Kidney epithelial cell (primary cell): ENCODE measurements at regions not wholly inside any gene's neighbourhood (a gene's known extent, or its start where the extent isn't known, plus 50 kb on each side); places are given as distances from the start of the nearest gene placed in this dataset.
"Not testable (repeated sequence)": the region's sequence is repeated elsewhere in the genome, so short reads cannot be mapped to it uniquely, and the experiment has no call there.

ENCODE experiments used
- DNase-seq: peaks from one replicate; pipeline ENCODE4 v3.0.0-alpha.2; 2010; ENCODE audit warnings: low read depth
- H3K27me3 ChIP-seq: 2 replicates; pipeline ENCODE4 v1.6.0; 2011; ENCODE audit warnings: low read length; ENCODE audit not compliant: control insufficient read depth, insufficient read depth
- H3K36me3 ChIP-seq: 2 replicates; pipeline ENCODE4 v1.5.1; 2011; ENCODE audit warnings: low read length; ENCODE audit not compliant: control insufficient read depth, insufficient read depth
- H3K4me3 ChIP-seq: 2 replicates; pipeline ENCODE4 v1.5.1; 2011; ENCODE audit warnings: low read depth, mild to moderate bottlenecking, control low read depth, low read length
- TF ChIP-seq, protein P1 (sequence below): IDR thresholded peaks from 2 replicates; pipeline ENCODE4 v1.5.1; 2011; ENCODE audit warnings: mild to moderate bottlenecking, moderate library complexity, low read length, control low read depth, inconsistent platforms; ENCODE audit not compliant: insufficient read depth, poor library complexity, severe bottlenecking

DNA sequence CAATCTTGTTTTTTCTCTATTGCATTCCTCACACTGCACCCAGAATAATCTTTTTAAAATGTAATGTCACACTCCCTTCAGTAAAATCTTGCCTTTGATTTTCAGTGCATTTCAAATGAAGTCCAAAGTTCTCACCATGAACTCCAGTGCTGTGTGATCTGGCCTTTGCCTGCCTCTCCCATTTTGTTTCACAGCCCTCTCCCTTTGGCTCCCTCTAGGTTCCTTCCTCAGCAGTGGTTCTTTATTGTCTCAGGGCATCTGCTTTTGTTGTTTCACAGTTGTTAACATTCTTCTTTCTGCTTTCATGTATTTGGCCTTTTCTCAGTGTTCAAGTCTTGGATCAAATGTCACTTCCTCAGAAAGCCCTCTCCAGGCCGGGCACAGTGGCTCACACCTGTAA, 84.5 kb upstream of the AMN1 start:
- Histone ChIP-seq H3K36me3 (no peaks in the 10 kb centered on the region), H3K27me3 (no peaks in the 10 kb centered on the region), H3K4me3 (no peak overlapping the region)
- TF ChIP-seq, protein P1, sequence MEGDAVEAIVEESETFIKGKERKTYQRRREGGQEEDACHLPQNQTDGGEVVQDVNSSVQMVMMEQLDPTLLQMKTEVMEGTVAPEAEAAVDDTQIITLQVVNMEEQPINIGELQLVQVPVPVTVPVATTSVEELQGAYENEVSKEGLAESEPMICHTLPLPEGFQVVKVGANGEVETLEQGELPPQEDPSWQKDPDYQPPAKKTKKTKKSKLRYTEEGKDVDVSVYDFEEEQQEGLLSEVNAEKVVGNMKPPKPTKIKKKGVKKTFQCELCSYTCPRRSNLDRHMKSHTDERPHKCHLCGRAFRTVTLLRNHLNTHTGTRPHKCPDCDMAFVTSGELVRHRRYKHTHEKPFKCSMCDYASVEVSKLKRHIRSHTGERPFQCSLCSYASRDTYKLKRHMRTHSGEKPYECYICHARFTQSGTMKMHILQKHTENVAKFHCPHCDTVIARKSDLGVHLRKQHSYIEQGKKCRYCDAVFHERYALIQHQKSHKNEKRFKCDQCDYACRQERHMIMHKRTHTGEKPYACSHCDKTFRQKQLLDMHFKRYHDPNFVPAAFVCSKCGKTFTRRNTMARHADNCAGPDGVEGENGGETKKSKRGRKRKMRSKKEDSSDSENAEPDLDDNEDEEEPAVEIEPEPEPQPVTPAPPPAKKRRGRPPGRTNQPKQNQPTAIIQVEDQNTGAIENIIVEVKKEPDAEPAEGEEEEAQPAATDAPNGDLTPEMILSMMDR: no peak
- no peak for DNase-seq

DNA sequence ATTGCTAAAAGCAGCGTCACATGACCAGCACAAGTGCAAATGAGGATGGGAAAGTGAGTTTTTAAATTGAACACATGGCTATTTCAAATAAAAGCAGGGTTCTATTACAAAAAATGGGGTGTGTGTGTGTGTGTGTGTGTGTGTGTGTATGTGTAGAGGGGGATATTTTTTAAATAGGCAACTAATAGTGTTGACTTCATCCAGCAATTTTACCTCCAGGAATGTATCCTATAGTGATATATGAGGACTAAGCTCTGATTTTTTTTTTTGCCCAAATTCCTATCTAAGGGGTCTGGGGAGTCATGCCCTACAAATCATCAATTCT, 78.9 kb upstream of the AMN1 start:
- H3K27me3 ChIP-seq: no peaks in the 10 kb centered on the region
- H3K36me3 ChIP-seq: no peaks in the 10 kb centered on the region
- TF ChIP-seq, protein P1: no peak
- DNase-seq: no peak
- H3K4me3 ChIP-seq: no peak overlapping the region

DNA sequence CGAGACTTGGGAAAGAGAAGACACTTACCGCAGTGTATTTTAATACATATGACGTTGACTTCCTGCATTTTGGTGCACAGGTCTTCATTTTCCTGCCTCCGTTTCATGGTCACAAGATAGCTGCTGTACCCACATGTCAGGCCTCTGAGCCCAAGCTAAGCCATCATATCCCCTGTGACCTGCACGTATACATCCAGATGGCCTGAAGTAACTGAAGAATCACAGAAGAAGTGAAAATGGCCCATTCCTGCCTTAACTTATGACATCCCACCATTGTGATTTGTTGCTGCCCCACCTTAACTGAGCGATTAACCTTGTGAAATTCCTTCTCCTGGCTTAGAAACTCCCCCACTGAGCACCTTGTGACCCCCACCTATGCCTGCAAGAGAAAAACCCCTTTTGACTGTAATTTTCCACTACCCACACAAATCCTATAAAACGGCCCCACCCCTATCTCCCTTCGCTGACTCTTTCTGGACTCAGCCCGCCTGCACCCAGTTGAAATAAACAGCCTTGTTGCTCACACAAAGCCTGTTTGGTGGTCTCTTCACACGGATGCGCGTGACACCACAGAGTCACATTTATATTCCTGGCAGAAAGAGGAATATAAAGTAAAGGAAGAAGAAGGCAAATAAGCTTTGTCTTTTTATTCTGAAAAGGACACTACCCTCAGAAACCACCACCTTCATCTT, 78.4 kb upstream of the AMN1 start:
- H3K36me3 ChIP-seq, H3K4me3 ChIP-seq, H3K27me3 ChIP-seq, DNase-seq: not testable (repeated sequence)

DNA sequence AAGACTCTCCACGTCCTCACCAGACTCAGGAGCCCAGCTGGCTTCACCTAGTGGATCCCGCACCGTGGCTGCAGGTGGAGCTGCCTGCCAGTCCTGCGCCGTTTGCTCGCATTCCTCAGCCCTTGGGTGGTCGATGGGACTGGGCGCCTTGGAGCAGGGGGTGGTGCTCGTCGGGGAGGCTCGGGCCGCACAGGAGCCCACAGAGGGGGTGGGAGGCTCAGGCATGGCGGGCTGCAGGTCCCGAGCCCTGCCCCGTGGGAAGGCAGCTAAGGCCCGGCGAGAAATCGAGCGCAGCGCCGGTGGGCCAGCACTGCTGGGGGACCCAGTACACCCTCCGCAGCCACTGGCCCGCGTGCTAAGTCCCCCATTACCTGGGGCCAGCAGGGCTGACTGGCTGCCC, 76.9 kb upstream of the AMN1 start:
- not testable (repeated sequence) for H3K27me3 ChIP-seq, H3K36me3 ChIP-seq, DNase-seq, H3K4me3 ChIP-seq

DNA sequence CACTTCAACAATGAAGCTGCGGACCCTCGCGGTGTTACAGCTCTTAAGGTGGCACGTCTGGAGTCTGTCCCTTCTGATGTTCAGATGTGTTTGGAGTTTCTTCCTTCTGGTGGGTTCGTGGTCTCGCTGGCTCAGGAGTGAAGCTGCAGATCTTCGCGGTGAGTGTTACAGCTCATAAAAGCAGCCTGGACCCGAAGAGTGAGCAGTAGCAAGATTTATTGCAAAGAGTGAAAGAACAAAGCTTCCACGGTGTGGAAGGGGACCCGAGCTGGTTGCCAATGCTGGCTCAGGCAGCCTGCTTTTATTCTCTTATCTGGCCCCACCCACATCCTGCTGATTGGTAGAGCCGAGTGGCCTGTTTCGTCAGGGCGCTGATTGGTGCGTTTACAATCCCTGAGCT, 75.9 kb upstream of the AMN1 start:
- H3K4me3 ChIP-seq, H3K27me3 ChIP-seq, H3K36me3 ChIP-seq, DNase-seq: not testable (repeated sequence)

DNA sequence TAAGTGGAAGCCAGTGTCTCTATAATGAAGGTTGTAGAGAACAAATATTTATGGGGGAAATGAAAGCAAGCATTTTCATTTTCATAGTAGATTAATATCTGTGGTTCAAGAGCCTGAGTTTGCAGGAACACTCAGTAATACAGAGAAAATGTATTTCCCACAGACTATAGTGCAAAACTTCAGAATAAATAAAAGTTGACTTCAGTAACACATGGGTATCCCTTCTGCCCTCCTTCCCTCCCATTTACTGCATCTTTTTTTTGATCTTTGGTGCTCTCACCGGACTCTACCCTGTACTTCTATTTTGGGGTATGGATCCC, 75.3 kb upstream of the AMN1 start:
- H3K36me3 ChIP-seq: no peaks in the 10 kb centered on the region
- H3K27me3 ChIP-seq: no peaks in the 10 kb centered on the region
- H3K4me3 ChIP-seq: no peak overlapping the region
- TF ChIP-seq, protein P1: no peak
- DNase-seq: no peak

DNA sequence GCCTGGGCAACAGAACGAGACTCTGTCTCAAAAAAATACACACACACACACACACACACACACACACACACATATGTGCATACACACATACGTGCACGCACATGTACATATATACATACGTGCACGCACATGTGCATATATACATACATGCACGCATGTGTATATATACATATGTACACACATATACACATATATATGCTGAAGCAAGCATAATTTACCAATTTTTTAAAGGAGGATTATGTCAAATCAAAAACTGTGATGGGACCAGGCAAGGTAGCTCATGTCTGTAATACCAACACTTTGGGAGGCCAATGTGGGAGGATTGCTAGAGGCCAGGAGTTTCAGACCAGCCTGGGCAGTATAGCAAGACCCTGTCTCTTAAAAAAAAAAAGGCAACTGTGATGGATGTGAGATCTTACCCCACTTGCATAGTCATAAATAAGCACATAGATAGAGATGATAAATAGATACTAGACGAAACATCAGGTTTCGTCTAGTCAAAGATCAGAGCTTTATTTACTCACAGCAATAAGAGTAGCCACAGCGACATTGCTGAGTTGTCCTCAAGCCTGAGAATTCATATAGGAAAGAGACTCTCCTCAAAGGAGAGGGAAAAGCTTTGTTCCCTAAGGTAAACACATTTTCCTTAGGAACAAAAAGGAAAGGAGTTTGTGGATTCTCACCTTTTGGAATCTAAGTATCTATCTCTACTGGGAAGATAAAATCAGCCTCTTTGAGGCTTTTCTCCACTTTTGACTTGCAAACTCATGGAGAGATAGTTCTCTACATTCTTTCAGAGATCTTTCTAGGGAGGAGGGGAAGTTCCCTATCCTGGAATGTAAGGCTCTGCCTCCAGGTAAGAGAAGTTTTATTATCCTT, 74.7 kb upstream of the AMN1 start:
- Histone ChIP-seq H3K27me3 (no peaks in the 10 kb centered on the region), H3K36me3 (no peaks in the 10 kb centered on the region), H3K4me3 (no peak overlapping the region)
- DNase-seq: no peak
- TF ChIP-seq, protein P1: no peak
